HG03571 (cell line): ENCODE measurements at regions not wholly inside any gene's neighbourhood (a gene's known extent, or its start where the extent isn't known, plus 50 kb on each side); places are given as distances from the start of the nearest gene placed in this dataset.
"Not testable (repeated sequence)": the region's sequence is repeated elsewhere in the genome, so short reads cannot be mapped to it uniquely, and the experiment has no call there.

Source experiments
- ATAC-seq: cut with Tn5 transposase; IDR thresholded peaks from one replicate; pipeline ENCODE4 v1.9.1; 2021; ENCODE audit not compliant: unreplicated experiment

GRCh38 chr4:13981499-13981898 is 354.0 kb upstream of the BOD1L1 start:
- ATAC-seq, result no peak

- ATAC-seq, result no peak
Observed at GRCh38 chr4:13982010-13982409, 354.5 kb upstream of the BOD1L1 start.

GRCh38 chr4:13983189-13983790 is 355.8 kb upstream of the BOD1L1 start:
- ATAC-seq, result no peak

GRCh38 chr4:13984991-13985800 is 357.7 kb upstream of the BOD1L1 start:
- no peak for ATAC-seq

GRCh38 chr4:13985837-13986236 is 358.3 kb upstream of the BOD1L1 start:
- no peak for ATAC-seq

GRCh38 chr4:13986548-13986947 is 359.0 kb upstream of the BOD1L1 start:
- no peak for ATAC-seq

GRCh38 chr4:13988353-13989305 is 361.1 kb upstream of the BOD1L1 start:
- no peak for ATAC-seq

- ATAC-seq, result no peak
Observed at GRCh38 chr4:13989501-13989900, 362.0 kb upstream of the BOD1L1 start.

- ATAC-seq, result no peak
Observed at GRCh38 chr4:13990596-13991589, 363.4 kb upstream of the BOD1L1 start.

- ATAC-seq, result no peak
Observed at GRCh38 chr4:13992041-13992440, 364.5 kb upstream of the BOD1L1 start.

- ATAC-seq, result no peak
Observed at GRCh38 chr4:13992975-13993520, 365.5 kb upstream of the BOD1L1 start.

- ATAC-seq, result no peak
Observed at GRCh38 chr4:13994016-13994415, 366.5 kb upstream of the BOD1L1 start.

- ATAC-seq, result no peak
Observed at GRCh38 chr4:13998850-13999445, 371.4 kb upstream of the BOD1L1 start.

- ATAC-seq, result no peak
Observed at GRCh38 chr4:14000091-14000814, 372.7 kb upstream of the BOD1L1 start.

- ATAC-seq, result not testable (repeated sequence)
Observed at GRCh38 chr4:14002331-14002730, 374.8 kb upstream of the BOD1L1 start.

- no peak for ATAC-seq
Observed at GRCh38 chr4:14008494-14008893, 381.0 kb upstream of the BOD1L1 start.

GRCh38 chr4:14018191-14018853 is 390.8 kb upstream of the BOD1L1 start:
- no peak for ATAC-seq

GRCh38 chr4:14022456-14022855 is 394.9 kb upstream of the BOD1L1 start:
- no peak for ATAC-seq
